ENCODE measurements at regions not wholly inside any gene's neighbourhood (a gene's known extent, or its start where the extent isn't known, plus 50 kb on each side); places are given as distances from the start of the nearest gene placed in this dataset.
"Not testable (repeated sequence)": the region's sequence is repeated elsewhere in the genome, so short reads cannot be mapped to it uniquely, and the experiment has no call there.

GRCh38 chr1:53398576-53399365, 60.4 kb upstream of the DMRTB1 start:
- Histone ChIP-seq H3K36me3 (no peaks in the 10 kb centered on the region), H3K9me3 (no peaks in the 10 kb centered on the region), H3K4me3 (no peak overlapping the region), H3K4me1 (no peaks in the 10 kb centered on the region), H3K27ac (no peak overlapping the region), H3K27me3 (peaks cover 58% of the 10 kb centered on the region)
- no peak for ATAC-seq
- 89% methylated on average over 17 of the region's 20 CpGs; no CpG with 5 or more reads in 1 of the 2 donors for WGBS, 2 donors (ENCODE audit: low coverage in 1 of 2)
- TF ChIP-seq CTCF (IDR thresholded peaks at IDR 0.05) (no peak), EP300 (IDR thresholded peaks at IDR 0.05) (no peak), POLR2AphosphoS5 (IDR thresholded peaks at IDR 0.05) (no peak), POLR2A (IDR thresholded peaks at IDR 0.05) (no peak)

DNA sequence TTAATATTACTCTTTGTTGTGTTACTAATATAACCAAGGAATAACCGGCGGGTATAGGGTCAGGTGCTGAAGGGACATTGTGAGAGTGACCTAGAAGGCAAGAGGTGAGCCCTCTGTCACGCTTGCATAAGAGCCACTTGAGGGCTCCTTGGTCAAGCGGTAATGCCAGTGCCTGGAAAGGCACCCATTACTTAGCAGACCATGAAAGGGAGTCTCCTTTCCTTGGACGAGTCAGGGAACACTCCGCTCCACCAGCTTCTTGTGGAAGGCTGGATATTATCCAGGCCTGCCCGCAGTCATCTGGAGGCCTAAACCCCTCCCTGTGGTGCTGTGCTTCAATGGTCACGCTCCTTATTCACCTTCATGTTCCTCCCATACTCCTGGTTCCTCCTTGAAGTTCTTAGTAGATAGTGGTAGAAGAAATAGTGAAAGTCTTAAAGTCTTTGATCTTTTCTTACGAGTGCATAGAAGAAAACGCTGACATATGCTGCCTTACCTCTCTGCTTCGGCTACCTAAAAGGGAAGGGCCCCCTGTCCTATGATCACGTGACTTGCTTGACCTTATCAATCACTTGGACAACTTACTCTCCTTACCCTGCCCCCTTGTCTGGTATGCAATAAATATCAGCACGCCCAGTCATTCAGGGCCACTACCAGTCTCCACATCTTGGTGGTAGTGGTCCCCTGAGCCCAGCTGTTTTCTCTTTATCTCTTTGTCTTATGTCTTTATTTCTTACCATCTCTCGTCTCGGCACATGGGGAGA, 59.6 kb upstream of the DMRTB1 start:
- H3K4me3 ChIP-seq, H3K27ac ChIP-seq, H3K4me1 ChIP-seq, ATAC-seq, H3K36me3 ChIP-seq, H3K9me3 ChIP-seq: not testable (repeated sequence)
- 84 to 85% methylated on average over 11 to 14 of the region's 15 CpGs for WGBS, 2 donors (ENCODE audit: low coverage in 1 of 2)
- peaks cover 52% of the 10 kb centered on the region for H3K27me3 ChIP-seq

DNA sequence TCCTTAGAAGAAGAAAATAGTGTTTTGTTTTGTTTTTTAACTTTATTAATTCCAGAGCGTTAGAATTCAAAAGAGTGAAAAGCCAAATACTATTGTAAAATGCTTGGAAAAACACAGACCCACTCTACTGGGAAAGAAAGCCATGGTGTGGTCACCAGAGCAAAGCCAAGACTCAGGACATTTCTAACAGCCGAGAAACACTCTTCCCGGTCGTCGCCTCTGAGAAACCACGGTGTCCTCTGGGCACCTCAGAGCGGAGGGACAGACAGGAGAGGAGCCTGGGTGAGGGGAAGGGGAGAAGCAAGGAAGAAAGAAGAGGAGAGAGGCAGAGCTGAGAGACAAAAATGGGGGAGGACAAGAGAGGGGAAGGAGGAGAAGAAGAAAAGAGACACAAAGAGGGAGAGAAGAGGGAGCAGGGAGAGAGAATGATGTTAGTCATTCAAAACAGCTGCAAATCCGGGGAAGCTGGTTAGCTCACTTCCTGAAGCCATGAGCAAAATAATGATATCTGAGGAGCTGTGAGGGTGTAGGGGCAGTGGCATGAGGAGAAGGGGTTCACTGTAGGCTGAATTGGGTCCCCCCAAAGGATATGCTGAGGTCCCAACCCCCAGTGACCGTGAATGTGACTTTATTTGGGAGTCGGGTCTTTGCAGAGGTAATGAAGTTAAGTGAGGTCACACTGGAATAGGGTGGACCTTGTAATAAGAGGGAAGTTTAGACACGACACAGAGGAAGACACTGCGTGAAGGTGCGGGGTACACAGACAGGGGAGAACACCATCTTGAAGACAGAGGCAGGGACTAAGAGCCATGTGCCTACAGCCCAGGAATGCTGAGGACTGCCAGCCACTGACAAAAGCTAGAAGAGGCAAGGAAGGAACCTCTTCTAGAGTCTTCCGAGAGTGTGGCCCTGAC, 58.2 kb upstream of the DMRTB1 start:
- ATAC-seq, result no peak
- WGBS, 2 donors (ENCODE audit: low coverage in 1 of 2), result 78 to 100% methylated on average over 5 to 14 of the region's 14 CpGs
- Histone ChIP-seq H3K4me1 (no peaks in the 10 kb centered on the region), H3K4me3 (no peak overlapping the region), H3K9me3 (no peaks in the 10 kb centered on the region), H3K36me3 (no peaks in the 10 kb centered on the region), H3K27ac (no peak overlapping the region), H3K27me3 (peaks cover 56% of the 10 kb centered on the region)
- no peak for TF ChIP-seq POLR2AphosphoS5 (IDR thresholded peaks at IDR 0.05)

- H3K9me3 ChIP-seq, result no peaks in the 10 kb centered on the region
- WGBS, 2 donors (ENCODE audit: low coverage in 1 of 2), result 80 to 85% methylated on average over 3 to 5 of the region's 11 CpGs
- H3K36me3 ChIP-seq, result no peaks in the 10 kb centered on the region
- H3K27ac ChIP-seq, result no peak overlapping the region
- peaks cover 51% of the 10 kb centered on the region for H3K27me3 ChIP-seq
- no peak overlapping the region for H3K4me3 ChIP-seq
- ATAC-seq, result no peak
- H3K4me1 ChIP-seq, result no peaks in the 10 kb centered on the region
- no peak for TF ChIP-seq EP300 (IDR thresholded peaks at IDR 0.05)
- no peak for TF ChIP-seq POLR2A (IDR thresholded peaks at IDR 0.05)
- no peak for TF ChIP-seq POLR2AphosphoS5 (IDR thresholded peaks at IDR 0.05)
These were observed 57.1 kb upstream of the DMRTB1 start for GRCh38 chr1:53401813-53402745.

- Histone ChIP-seq H3K36me3 (no peaks in the 10 kb centered on the region), H3K27me3 (peaks cover 52% of the 10 kb centered on the region), H3K4me1 (no peaks in the 10 kb centered on the region), H3K9me3 (no peaks in the 10 kb centered on the region), H3K4me3 (no peak overlapping the region), H3K27ac (no peak overlapping the region)
- WGBS, 2 donors (ENCODE audit: low coverage in 1 of 2), result 91% methylated on average over 6 of the region's 10 CpGs; no CpG with 5 or more reads in 1 of the 2 donors
- TF ChIP-seq POLR2A (IDR thresholded peaks at IDR 0.05) (no peak), POLR2AphosphoS5 (IDR thresholded peaks at IDR 0.05) (no peak), EP300 (IDR thresholded peaks at IDR 0.05) (no peak), CTCF (IDR thresholded peaks at IDR 0.05) (no peak)
- no peak for ATAC-seq
These were observed 56.1 kb upstream of the DMRTB1 start for GRCh38 chr1:53402891-53403655.
